HG03378 (cell line): ENCODE measurements at regions not wholly inside any gene's neighbourhood (a gene's known extent, or its start where the extent isn't known, plus 50 kb on each side); places are given as distances from the start of the nearest gene placed in this dataset.

ENCODE experiments used
- ATAC-seq: cut with Tn5 transposase; IDR thresholded peaks from one replicate; pipeline ENCODE4 v1.9.1; 2021; ENCODE audit warnings: mild to moderate bottlenecking, moderate library complexity; ENCODE audit not compliant: unreplicated experiment

- no peak for ATAC-seq
Observed at GRCh38 chr6:71510856-71511255, 222.2 kb downstream of the OGFRL1 start.

- ATAC-seq = no peak
Observed at GRCh38 chr6:71512256-71512655, 223.6 kb downstream of the OGFRL1 start.

DNA sequence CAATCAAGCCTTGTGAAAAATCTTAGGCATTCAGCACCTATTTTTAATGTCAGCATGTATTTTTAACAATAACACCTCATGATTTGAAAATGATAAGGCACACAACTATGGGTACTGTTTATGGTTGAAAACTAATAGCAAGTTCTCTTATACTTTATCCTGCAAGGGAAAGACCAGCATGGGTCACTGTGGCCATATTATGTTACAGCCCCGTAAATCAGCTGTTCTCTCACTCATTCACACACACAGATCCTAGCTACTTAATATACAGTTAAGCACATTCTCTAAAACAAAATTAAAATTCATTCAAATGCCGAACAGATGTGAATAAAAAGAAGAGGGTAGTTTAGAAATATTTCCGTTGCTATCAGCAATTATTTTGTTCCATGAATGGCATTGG is 224.4 kb downstream of the OGFRL1 start:
- ATAC-seq = no peak

DNA sequence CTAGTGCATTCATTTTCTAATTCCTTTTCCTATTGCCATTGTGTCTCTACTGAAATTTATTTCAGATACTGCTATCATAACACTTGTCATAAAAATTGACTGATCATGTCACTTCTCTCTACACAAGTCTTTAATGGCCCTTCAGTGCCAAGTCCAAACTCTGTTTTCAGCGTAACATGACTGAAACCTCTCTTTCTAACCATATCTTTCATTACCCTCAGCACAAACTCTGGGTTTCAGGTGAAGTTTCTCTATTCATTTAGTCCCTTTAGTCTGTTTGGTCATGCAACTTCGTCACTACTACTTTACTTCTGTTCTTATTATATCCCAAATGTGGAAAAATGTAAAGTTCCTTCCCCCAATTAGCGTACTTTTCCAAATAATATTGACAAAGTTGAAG is 234.9 kb downstream of the OGFRL1 start:
- ATAC-seq = no peak

DNA sequence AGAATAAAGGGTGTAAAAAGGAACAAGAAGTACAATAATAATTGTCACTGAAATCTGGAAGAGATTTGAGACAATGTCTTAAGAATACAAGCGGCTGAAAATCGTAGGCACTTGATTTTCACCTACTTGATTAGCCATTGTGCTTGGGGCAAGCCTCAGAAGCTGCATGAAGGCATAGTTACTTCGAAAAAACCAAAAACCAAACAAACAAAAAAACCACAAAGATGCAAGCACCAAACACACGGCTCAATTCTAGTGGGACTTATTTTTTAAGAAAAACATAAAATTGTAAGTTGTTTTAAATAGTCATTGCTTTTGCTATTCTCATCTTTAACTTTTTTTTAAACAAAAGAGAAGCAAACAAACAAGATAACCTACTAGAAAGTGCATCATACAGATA is 235.6 kb downstream of the OGFRL1 start:
- ATAC-seq = no peak

GRCh38 chr6:71527886-71528285 is 239.3 kb downstream of the OGFRL1 start:
- ATAC-seq = no peak

DNA sequence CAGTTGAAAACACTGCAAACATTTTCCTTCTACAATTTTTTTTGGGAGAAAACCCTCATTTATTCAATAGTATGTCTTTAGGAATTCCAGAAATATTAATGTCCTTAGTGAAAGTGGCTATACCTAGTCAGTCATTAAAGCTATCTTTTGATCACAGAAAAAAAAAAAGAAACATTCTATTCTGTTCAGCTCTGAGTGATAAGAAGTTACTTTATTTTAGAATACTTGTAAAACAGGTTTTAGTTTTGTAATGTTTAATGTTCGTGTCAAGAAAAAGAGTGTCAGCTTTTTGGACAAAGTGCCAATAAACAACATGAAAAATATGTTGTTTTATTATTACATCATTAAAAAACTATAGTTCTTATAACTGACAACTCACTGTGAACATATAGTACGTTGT is 240.4 kb downstream of the OGFRL1 start:
- no peak for ATAC-seq

- ATAC-seq = no peak
Observed at GRCh38 chr6:71529769-71530168, 241.2 kb downstream of the OGFRL1 start.

DNA sequence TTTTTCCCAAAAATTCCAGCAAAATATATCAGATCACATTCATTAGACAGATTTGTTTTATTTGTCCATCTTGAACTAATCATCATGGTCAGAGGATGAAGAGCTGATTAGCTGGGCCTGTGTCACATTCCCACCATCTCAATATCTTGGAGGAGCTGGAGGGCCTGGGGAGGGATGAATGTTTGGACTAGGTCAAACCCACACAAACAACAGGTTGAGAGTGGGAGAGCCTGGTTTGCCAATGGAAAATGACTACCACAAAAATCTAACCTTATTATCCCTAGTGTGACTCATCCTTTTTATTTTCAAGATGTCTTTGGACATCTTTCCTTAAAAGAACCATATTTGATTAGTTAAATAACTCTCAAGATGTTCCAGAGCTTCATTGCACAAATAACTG is 242.4 kb downstream of the OGFRL1 start:
- no peak for ATAC-seq

GRCh38 chr6:71531841-71532240 is 243.2 kb downstream of the OGFRL1 start:
- ATAC-seq = no peak

DNA sequence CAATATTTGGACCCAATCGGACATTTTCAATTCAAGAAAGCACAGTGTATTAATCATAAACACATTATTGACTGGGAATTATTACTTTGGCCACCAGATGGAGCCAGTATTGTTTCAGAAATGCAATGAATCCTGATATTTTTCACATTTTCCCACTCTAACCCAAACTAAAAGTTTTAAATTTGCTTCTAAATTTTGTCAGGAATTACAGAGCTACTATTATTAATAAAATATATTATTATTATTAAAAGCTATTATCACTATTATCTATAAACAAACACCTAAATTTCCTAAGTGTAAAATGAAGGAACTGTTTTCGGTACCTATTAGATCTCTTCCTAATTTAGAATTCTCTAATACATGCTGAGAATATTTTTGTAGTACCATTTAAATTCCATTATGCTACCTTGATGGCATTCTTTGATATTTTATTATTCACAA is 245.3 kb downstream of the OGFRL1 start:
- no peak for ATAC-seq

- ATAC-seq = no peak
Observed at GRCh38 chr6:71534921-71535320, 246.3 kb downstream of the OGFRL1 start.

- no peak for ATAC-seq
Observed at GRCh38 chr6:71537717-71538116, 249.1 kb downstream of the OGFRL1 start.

GRCh38 chr6:71544028-71544427 is 255.4 kb downstream of the OGFRL1 start:
- ATAC-seq = no peak

DNA sequence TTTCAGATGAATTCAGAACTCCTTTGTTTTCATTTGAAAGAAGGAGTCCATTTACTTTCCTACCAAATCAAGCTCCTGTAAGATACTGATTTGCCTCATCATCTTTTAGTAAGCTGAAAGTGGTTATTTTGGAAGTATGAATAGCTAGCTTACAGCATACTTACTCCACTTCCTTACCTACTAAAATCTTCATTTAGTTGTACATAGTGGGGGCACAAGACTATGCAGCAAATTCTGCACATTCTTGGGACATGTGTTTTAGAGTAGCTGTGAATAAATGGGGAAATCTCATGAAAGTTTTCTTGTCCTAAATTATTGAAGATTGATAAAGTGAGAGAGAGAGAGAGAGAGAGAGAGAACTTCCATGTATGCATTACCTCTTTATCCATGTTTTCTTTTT is 256.3 kb downstream of the OGFRL1 start:
- ATAC-seq = no peak

DNA sequence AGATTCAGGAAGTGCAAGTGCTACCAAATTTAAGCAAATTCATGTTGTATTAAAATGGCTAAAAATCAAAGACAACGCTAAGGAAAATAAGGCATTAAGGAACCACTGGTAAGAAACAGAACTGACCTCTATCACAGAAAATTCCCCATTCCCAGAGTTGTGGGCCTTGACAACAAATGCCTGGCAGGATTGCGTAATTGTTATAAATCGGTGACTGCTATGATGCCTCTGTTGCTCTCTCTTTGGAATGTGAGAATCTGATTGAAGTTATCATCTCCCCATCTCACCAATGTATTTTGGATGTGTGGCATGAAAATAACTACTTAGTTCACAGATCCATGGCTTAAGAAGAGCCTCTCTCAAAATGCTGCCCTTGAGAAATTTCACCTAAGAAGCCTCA is 257.3 kb downstream of the OGFRL1 start:
- ATAC-seq = no peak

- no peak for ATAC-seq
Observed at GRCh38 chr6:71551798-71552197, 263.2 kb downstream of the OGFRL1 start.

DNA sequence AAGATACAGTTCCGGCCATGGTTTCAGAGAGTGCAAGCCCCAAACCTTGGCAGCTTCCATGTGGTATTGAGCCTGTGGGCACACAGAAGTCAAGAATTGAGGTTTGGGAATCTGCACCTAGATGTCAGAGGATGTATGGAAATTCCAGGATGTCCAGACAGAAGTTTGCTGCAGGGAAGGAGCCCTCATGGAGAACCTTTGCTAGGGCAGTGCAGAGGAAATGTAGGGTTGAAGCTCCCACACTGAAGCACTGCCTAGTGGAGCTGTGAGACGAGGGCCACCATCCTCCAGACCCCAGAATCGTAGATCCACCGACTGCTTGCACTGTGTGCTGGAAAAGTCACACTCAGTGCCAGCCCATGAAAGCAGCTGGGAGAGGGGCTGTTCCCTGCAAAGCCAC is 267.5 kb downstream of the OGFRL1 start:
- ATAC-seq = no peak

GRCh38 chr6:71558974-71559373 is 270.4 kb downstream of the OGFRL1 start:
- ATAC-seq = no peak

- ATAC-seq = no peak
Observed at GRCh38 chr6:71567562-71567961, 279.0 kb downstream of the OGFRL1 start.

DNA sequence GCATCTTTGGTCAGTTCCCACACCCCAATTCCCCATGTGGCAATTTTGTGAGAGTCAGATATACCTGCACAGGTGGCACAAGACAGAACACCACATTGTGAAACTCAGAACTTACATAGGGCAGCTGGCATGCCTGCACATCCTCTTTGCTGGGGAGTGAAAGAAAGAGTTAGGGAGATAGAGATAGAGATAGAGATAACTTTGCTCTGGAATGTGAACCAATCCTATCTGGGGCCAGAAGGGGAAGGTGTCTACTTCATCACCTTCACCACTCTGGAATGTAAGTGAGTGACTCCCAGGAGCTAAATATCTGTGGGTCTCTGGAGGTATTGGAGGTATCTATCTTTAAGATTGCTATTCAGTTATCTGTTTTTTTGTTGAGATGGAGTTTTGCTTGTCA is 289.2 kb downstream of the OGFRL1 start:
- ATAC-seq = no peak

GRCh38 chr6:71579902-71580301 is 291.3 kb downstream of the OGFRL1 start:
- ATAC-seq = no peak

DNA sequence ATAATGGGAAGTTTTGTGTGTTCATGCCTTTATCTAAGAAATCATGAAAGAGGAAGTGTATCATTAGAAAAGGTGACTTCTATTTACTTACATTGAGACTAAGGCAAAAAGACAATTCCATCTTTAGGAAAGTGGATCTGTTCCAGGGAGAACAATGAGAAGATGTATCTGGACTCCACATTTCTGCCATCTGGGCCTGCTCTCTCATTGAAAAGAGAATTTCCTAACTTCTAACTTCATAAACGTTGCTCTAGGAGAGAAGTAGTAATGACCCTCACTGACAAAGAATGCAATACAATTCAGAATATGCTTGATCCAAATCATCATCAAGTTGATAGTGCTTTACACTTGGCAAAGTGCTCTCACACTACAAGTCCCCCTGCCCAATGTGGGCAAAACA is 294.2 kb downstream of the OGFRL1 start:
- ATAC-seq = no peak
